Stimulated activated CD4-positive, alpha-beta T cell treated with anti-CD3 and anti-CD28 coated beads, Interleukin-2, amount 100 ng/mL, for 48 hours (primary cell): ENCODE measurements at regions not wholly inside any gene's neighbourhood (a gene's known extent, or its start where the extent isn't known, plus 50 kb on each side); places are given as distances from the start of the nearest gene placed in this dataset.

ENCODE experiments used
- DNase-seq, 2 donors: peaks; one replicate each; pipeline ENCODE4 v3.0.0-alpha.2; 2020

DNA sequence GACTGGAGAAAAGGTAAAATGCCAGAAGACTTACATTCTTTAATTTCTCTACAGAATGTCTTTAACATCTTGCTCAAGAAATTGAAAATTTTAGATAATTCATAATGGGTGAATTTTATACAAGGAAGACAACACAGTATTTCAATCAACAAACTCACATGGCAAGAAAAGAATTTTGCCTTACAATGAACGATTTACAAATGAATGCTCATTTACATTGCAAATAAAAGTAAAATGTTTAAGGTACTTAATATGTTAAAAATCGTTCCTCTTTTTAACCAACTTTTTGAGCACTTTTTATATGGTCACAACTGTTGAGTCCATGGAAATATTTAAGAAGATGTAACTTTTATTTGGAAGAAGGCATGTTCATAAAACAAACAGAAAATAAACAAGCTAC is 174.8 kb upstream of the UBE2E2 start:
- no peak for DNase-seq

DNA sequence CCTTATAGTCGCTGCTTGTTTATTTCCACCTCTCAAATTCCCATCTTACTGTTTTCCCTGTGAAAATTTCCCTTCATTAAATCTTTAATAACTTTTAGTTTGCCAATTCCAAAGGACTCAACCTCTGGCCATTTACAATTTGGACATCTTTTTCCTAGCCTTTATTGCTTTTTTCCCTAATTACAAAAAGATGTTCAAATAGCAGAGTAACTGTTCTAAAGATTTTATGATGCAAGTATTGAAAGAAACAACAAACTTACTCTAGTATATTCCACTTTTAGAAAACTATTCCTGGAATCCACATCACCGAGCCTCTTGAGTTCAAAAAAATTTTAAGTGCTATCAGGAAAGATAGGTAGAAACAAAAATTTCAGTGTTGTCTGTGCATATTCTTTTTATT is 174.1 kb upstream of the UBE2E2 start:
- DNase-seq: no peak

DNA sequence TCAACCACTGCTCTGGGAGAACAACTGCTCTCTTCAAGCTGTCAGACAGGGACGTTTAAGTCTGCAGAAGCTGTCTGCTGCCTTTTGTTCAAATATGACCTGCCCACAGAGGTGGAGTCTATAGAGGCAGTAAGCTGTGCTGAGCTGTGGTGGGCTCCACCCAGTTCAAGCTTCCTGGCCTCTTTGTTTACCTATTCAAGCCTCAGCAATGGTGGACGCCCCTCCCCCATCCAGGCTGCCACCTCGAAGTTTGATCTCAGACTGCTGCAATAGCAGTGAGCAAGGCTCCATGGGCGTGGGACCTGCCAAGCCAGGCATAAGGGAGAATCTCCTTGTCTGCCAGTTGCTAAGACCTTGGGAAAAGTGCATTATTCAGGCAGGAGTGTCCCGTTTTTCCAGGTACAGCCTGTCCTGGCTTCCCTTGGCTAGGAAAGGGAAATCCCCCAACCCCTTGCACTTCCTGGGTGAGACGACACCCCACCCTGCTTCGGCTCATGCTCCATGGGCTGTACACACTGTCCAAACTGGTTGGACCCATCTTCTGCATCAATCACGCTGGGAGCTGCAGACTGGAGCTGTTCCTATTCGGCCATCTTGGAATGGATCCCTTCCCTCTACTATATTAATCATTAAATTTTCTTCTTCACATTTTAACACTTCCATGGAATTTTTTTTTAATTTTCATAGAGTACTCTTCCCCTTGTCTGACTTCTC is 167.0 kb upstream of the UBE2E2 start:
- DNase-seq: no peak

DNA sequence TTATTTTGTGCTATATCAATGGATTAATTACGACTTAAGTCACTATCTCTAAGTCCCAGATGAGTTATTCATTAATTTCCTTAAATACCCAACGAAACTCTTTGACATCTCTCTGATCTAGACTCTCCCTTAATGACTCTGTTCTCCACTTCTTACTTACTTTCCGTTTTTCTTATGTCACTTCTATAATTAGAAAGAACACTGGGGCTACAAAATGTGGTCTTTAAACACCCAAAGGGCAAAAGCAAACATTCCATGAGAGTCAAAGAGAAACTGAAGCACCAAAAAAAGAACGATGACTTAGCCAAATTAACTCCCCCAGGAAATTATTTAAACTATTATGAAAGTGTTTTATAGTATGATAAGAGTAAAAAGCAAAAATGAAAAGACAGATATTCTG is 166.4 kb upstream of the UBE2E2 start:
- DNase-seq: no peak

DNA sequence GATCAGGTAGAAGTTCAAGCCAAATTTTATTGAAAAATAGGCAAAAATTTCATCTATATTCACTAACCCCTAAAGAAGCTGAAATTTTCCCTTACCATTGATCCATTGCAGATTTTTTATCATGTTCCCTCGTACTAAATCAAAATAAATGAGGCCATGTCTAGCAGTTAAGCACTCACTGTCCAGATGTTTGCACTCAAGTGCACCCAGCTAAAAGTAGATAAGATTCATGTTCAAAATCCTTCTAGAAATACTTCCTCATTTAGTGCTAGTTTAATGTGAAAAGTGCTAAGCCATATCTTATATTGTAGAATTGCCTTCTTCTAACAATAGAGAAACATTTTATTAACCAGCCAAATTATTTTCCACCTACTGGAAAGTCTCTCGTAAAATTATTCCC is 164.7 kb upstream of the UBE2E2 start:
- DNase-seq: no peak

DNA sequence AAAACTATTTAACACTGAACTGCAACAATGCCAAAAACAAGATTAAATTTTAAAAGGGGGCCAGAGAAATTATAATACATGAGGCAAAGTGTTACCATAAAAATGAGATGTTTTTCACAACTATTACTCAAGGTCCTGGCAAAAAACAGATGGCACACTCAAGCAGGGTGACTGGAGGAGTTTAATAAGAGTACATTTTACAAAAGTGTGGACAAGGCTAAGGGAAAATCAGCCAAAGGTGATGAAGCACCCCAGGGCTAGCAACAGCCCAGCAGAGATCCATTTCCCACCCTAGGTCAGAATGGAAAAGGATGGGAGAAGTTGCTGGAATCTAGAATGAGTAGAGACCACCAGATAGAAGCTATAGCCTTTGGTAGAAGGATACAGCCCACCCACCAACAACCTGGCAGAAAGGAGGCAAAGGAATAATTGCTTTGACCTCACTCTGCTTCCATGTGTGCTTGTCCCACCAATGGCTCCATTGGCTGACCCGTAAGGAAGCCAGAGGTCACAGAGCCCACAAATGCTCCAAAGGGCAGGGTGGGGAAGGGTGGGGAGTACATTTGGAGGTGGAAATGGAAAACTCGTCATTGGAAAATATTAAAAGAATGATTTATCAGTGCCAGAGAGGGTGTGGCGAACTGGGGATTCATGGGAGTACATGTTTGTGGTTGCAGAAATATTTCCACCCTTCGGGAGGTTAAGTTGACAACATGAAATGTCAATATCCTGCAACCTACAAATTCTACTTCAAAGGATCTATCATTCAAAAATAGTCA is 161.0 kb upstream of the UBE2E2 start:
- no peak for DNase-seq

DNA sequence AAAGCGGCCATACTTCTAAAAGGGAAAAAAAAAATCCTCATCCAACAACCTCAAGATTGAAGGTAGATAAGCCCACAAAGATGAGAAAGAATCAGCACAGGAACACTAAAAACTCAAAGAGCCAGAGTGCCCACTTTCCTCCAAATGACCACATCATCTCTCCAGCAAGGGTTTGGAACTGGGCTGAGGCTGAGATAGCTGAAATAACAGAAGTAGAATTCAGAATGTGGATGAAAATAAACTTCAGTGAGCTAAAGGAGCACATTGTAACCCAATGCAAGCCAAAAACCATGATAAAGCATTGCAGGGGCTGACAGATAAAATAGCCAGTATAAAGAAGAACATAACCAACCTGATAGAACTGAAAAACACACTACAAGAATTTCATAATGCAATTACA is 158.7 kb upstream of the UBE2E2 start:
- DNase-seq: no peak

DNA sequence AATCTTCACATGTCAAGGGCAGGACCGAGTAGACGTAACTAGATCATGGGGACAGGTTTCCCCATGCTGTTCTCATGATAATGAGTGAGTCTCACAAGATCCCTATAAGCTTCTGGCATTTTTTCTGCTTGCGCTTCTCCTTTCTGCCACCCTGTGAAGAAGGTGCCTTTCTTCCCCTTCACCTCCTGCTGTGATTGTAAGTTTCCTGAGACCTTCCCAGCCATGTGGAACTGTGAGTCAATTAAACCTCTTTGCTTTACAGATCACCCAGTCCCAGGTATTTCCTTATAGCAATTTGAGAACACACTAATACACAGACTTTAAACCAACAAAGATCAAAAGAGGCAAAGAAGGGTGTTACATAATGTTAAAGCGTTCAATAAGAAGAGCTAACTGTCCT is 156.6 kb upstream of the UBE2E2 start:
- no peak for DNase-seq

DNA sequence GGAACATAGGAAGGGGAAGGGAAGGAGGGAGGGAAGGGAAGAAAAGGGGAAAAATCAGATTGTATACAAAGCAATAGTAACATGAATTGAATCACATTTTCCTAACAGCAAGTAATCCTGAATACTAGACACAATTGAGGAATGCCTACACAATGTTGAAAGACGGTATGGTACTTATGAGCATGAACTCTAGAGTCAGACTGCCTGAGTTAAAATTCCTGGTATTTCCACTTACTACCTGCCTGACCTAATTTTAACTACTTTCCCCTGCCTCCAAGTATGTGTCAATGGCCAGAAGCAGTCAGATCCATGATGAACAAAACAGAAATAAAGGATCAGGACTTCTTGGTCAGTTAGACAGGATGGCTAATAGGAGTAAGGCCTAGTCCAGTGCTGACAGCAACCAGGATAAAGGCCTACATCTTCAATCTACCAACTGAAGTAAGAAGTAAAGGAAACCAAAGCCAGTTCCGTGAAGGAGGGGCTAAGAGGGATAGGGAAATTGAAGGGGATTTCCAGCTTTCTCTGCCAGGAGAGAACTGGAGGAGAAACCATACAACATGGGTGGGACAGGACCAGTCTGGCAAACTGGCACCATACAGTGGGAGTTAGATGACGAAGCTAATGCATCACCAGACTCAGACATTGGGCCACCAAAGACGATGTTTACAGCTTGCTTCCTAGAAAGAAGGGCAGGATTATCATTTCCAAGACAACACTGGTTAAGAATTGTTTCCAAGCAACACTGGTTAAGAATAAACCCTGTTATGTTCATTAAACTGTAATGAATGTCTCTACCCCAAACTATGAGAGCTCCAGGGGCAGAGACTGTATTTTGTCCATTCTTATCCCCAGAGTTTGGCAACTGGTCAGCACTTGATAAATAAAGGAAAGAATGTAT is 151.6 kb upstream of the UBE2E2 start:
- no peak for DNase-seq

DNA sequence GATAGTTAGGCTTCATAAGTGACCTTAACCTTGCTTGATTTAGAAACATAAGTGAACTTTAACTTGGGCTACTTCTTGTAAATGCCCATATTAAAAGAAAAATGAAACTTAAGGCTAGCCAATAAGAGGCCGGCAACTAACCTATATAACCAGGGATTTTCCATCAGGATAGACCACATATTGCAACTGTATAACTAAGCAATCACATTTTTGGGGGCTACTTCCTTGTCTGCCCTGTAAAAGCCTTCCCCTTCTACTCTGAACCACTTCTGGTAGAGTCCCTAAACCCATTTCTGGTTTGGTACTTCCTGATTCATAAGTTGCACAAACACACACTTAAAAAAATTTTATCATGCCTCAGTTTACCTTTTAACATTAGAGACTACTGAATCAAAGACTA is 150.9 kb upstream of the UBE2E2 start:
- no peak for DNase-seq

DNA sequence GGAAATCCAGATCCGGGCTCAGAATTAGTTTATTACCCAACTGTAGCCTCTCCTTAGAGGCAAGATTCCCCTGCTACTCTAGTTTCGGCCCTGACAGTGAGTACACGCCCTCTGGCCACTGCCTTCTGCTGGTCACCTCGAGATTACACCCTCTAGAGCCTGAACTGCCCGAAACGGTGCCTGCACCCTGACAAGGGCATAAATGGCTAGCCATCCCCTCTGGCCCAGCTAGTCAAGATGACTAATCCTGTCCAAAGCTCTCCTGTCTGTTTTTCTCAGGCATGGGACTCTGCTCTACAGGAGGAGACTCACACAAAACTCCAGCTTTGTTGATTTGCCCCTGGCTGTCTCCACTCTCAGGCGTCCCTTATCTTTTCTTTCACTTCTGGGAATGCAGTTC is 150.5 kb upstream of the UBE2E2 start:
- DNase-seq: no peak

DNA sequence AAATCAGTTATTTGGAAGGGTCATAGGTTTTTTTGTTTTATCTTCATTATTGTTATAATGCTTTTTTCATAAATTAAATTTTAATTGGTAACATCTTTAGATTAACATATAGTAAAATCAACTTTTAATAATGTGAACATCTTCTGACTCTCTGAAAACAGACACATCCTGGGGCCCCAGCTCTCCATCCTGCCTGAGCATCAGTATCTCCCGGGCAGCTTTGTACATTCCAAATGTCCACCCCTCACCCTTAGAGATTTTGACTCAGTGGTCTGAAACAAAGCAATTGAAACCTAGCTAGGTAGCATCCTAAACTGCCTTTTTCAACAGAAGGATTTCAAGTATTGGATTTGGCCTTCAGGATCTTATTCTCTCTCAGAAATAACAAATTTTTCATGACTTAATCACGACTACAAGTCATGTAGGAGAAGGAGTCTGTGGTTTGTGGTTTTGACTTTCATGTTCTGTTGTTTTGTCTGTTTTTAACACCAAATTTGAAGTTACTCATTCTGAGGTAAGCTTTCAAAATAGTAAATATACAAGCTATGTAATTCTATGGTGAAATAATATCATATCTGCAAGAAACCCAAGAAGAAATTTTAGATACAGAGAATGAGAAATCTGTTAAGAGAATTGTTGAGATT is 147.3 kb upstream of the UBE2E2 start:
- no peak for DNase-seq

DNA sequence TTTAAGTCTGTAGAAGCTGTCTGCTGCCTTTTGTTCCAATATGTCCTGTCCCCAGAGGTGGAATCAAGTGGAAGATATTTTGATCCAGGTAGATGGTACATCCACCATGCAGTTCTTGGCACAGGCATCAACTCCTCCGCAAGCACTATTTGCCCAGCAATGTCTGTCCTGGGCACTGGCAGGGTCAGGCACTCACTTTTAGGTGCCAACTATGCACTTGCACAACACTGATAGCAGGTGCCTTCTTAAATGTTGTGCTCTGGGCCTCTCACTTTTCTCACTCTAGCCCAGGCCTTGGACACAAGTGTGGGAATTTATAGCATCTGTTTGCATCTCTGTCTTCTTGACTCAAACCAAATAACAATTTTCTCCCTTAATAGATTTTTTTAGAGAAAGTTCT is 140.5 kb upstream of the UBE2E2 start:
- no peak for DNase-seq

DNA sequence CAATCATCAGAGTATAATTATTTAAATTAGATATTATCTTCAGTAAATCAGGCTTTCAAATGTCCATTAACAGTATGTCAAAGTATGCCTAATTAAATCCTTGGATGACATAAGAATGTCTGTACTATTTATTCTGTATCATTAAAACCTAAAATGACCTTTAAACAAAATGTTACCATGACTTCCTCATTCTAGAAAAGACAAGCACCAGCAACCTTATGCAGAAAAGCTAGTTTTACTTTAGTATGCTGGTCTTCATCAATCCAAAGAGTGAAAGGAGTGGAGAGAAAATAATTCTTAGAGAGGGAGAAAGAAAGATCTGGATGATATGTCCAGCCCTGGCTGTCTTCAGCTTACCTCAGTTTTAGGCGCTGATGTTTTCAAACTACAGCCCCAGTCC is 140.1 kb upstream of the UBE2E2 start:
- no peak for DNase-seq

DNA sequence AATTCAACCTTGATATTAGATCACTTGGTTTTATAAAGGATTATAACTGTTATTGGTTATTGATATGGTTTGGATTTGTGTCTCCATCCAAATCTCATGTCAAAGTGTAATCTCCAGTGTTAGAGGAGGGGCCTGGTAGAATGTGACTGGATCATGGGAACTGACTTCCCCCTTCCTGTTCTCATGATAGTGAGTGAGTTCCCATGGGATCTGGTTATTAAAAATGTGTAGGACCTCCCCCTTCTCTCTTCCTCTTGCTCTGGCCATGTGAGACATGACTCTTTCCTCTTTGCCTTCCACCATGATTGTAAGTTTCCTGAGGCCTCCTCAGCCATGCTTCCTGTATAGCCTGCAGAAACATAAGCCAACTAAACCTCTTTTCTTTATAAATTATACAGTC is 136.0 kb upstream of the UBE2E2 start:
- DNase-seq: no peak

DNA sequence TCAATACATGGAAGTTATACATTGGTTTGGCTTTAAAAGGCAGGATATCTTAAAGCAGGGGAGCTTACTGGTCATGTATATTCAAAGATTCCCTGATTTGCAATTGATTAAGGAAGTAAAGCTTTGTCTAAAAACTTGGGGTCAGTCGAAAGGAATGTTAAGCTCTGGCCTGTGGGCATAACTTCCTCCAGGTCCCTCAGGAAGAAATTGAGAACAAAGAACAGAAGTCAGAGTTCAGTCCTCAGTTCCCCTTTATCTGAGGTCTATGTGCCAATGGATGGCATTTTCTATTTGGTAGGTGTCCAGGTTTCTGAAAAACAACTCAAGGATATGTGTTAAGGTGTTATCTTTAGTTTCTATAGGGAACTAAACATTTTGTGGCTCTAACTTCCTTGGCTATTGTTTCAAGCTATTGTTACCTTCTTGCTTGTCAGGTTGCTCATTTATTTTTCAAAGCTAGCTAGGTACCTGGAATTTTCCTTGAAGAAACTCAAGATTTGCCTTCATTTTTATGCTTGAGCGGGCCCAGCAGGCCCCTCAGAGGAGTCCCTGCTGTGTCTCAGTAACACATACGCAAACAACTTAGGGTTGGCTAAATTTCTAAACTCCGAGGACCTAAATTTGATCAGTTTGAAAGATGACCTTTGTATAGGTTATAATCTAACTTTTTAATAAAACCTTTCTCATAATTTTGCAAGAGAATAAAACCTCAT is 135.0 kb upstream of the UBE2E2 start:
- DNase-seq: no peak

DNA sequence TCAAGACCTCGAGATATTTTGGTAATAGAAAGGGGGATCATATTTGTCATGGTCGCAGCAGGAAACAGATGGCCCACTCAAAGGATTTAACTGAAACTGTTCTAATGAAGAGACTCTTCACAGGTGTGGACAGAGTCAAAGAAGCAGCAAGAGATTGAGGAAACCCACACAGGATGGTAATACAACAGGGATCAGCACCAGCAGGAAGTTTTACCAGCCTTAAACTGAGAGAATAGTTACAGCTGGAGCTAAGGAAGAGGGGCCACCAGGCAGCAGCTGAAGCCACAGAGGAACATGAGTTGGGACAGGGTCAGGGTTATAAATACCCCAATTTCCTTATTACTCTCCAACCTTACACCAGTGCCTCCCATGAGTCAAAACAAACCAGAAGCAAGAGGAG is 131.8 kb upstream of the UBE2E2 start:
- no peak for DNase-seq

DNA sequence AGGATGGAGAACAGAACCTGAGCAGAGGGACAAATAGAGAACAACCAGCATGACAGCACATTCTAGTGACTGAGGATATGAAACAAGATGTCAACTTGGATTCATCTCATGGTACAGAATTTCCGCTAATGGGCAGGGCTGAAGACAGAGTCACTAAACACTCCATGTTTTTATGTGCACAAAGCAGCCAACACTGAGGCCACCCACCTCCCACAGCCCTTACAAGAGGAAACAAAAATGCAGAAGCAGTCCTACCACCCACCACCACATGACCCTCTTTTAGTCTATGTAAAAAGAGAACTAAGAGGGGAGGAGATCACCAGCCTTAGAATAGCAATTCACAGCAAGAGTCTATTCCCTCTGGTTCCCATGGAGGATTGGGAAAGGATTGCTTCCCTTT is 131.4 kb upstream of the UBE2E2 start:
- no peak for DNase-seq

DNA sequence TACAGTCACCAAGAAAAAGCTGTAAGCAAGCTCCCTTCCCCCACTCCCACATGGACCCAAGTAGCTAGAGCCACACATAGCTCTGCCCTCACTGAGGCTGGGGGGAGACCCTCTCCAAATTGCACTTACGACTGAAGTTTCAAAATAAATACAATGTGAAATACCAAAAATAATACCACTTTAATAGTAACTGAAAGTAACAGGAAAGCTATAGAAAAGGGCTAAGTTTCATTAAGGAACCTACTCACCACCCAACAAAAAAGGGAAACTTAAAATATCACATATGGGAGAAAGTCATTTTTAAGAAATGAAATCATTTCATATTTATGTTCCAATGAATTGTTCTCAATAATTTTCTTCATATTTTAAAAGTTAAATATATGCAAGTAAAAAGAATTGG is 130.4 kb upstream of the UBE2E2 start:
- no peak for DNase-seq

DNA sequence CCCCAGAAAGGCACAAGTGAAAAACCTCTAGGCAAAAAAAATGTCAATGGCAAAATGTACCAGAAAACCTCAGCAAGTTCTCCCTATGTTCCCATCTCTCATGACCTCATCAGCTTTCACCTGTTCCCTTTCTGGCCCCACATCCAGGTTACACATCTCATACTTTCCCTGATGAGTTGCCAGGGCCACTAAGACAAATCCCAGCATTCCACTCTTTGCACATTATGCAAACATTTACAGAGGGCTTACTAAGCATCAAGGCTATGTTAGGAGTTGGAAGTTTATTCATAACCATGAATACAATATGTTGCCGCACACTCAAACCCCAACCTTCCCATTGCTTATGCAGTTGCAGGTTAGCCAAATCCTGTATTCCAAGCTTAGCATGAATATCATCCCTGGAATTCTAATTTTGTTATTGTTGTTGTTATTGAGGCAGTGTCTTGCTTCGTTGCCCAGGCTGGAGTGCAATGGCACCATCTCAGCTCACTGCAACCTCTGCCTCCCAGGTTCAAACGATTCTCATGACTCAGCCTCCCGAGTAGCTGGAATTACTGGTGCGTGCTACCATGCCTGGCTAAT is 129.3 kb upstream of the UBE2E2 start:
- DNase-seq: no peak

DNA sequence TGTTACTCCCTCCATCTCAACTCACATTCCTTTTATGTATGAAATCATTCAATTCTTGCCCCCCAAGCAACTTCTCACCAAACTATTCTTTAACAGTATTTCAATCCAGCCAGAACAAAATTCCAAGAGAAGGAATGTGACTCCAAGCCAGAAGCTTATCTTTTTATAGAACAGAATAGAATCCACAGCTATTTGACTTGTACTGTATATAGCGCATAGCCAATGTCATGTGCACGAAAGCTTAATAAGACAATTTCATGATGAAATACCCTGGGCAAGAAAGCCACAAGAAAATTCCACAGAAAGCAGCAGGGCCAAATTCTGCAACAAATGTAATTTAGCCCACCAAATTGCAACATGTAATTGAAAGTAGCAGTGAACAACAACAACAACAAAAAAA is 127.6 kb upstream of the UBE2E2 start:
- DNase-seq: no peak

DNA sequence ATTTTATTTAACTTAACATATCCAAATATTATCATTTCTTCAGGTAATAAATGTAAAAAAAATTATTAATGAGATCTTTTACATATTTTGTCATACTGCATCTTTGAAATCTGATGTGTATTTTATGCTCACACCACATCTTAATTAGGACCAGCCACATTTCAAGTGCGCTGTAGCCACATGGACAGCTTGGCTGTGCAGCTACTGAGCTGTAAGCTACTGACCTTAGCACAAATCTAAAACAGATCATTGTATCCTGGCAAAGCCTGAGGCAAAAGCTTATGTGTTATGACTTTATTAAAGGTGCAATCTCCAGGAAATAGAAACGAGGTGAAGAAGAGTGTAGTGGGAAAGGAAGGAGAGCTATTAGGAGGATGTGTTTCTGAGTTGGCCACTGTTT is 126.7 kb upstream of the UBE2E2 start:
- no peak for DNase-seq
